Hematopoietic multipotent progenitor cell (in vitro differentiated cells): ENCODE measurements at regions not wholly inside any gene's neighbourhood (a gene's known extent, or its start where the extent isn't known, plus 50 kb on each side); places are given as distances from the start of the nearest gene placed in this dataset. TPM values are rescaled to one million over a fixed set of nuclear protein-coding genes. Genes with fewer than 3 reads are reported as not detected.

Experiments used
- small RNA-seq: library from RNA; depleted of rRNA; stranded (forward); fragments of <200 nt; gene quantifications from one replicate; pipeline ENCODE3, GENCODE V24; 2012

Small RNA genes in the stretch of these regions (small RNA-seq; reads per million reads assigned to genes)
- not detected for gene AL590032.1
- gene MIR4675, result not detected
